ENCODE measurements at regions not wholly inside any gene's neighbourhood (a gene's known extent, or its start where the extent isn't known, plus 50 kb on each side); places are given as distances from the start of the nearest gene placed in this dataset.

DNA sequence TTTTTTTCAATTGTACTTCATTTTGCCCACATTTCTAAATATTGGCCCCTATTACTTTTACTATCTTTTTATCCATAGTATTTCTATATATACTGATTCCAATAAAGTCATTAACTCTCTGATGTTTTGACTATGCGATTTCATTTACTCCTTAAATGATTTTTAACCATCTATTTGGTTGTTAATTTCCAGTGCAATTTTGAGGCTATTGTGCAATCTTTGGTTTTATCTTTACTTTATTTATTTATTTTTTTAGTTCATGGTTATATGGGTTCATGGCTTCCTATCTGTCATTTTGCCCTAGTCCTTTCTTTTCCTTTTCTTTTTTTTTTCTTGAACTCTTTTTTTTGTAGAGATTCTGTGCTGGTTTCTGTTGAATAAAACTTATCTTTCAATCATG is 1408.0 kb upstream of the GBE1 start:
- TF ChIP-seq GATA3 (IDR thresholded peaks at IDR 0.05; ENCODE audit: low read depth, low read length) (no peak), GATA2 (IDR thresholded peaks at IDR 0.05; ENCODE audit: low read depth, low read length) (no peak)

- TF ChIP-seq GATA2 (IDR thresholded peaks at IDR 0.05; ENCODE audit: low read depth, low read length) (no peak), GATA3 (IDR thresholded peaks at IDR 0.05; ENCODE audit: low read depth, low read length) (no peak)
Observed at GRCh38 chr3:83150896-83151295, 1389.5 kb upstream of the GBE1 start.

GRCh38 chr3:83140983-83141382 is 1379.5 kb upstream of the GBE1 start:
- TF ChIP-seq GATA2 (IDR thresholded peaks at IDR 0.05; ENCODE audit: low read depth, low read length): no peak
- no peak for TF ChIP-seq GATA3 (IDR thresholded peaks at IDR 0.05; ENCODE audit: low read depth, low read length)

DNA sequence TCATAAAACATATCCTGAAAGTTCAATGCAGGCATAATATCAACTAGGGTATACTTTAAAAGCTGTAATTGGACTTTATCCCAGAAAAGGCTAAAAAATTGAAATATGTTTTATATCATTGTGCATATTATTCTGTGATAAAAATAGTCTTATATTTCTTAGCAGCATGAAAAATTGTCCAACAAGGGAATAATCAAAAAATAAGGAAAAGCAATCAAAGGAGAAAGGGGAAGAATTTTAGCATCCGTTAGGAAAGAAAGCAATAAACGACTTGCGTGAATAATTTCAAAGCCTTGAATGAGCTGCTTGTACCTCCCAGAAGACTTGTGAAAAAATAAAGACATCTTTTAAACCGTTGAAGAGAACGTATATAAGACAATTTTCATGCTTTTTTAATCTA is 1369.8 kb upstream of the GBE1 start:
- TF ChIP-seq GATA2 (IDR thresholded peaks at IDR 0.05; ENCODE audit: low read depth, low read length) (no peak), GATA3 (IDR thresholded peaks at IDR 0.05; ENCODE audit: low read depth, low read length) (no peak)

GRCh38 chr3:83122774-83123350 is 1361.4 kb upstream of the GBE1 start:
- TF ChIP-seq GATA2 (IDR thresholded peaks at IDR 0.05; ENCODE audit: low read depth, low read length) (no peak), GATA3 (IDR thresholded peaks at IDR 0.05; ENCODE audit: low read depth, low read length) (no peak)

GRCh38 chr3:83093222-83093572 is 1331.8 kb upstream of the GBE1 start:
- no peak for TF ChIP-seq GATA2 (IDR thresholded peaks at IDR 0.05; ENCODE audit: low read depth, low read length)
- no peak for TF ChIP-seq GATA3 (IDR thresholded peaks at IDR 0.05; ENCODE audit: low read depth, low read length)

DNA sequence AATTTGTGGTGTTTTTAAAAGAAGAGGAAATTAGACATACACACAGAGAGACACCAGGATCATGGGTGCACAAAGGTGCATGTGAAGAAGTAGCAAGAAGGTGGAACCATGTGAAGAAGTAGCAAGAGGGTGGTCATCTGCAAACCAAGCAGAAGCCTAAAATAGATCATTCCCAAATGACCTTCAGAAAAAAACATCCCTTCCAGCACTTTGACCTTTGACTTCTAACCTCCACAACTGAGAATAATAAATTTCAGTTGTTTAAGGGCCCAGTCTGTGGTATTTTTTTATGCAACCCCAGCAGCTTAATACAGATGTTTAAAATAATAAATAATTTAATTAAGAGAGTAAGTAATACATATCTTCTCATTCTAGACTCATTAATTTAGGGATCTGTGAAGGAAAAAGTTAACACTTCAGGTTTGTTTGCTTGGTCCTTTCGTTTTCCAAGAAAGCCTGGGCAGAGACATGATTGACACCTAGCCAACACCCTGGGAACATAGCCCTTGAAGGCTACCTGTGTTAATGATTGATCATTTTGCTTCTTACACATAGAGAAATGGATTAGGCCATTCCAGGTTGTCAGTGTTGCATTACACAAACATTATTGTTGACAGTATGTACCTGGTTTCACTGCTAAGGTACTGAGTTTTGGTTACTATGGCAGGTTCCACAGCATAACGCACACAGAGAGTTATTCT is 1331.2 kb upstream of the GBE1 start:
- TF ChIP-seq GATA3 (IDR thresholded peaks at IDR 0.05; ENCODE audit: low read depth, low read length) (no peak), GATA2 (IDR thresholded peaks at IDR 0.05; ENCODE audit: low read depth, low read length) (no peak)

- TF ChIP-seq GATA3 (IDR thresholded peaks at IDR 0.05; ENCODE audit: low read depth, low read length) (no peak), GATA2 (IDR thresholded peaks at IDR 0.05; ENCODE audit: low read depth, low read length) (no peak)
Observed at GRCh38 chr3:83076041-83076440, 1314.6 kb upstream of the GBE1 start.

- TF ChIP-seq GATA2 (IDR thresholded peaks at IDR 0.05; ENCODE audit: low read depth, low read length): no peak
- TF ChIP-seq GATA3 (IDR thresholded peaks at IDR 0.05; ENCODE audit: low read depth, low read length): no peak
Observed at GRCh38 chr3:83074485-83074884, 1313.0 kb upstream of the GBE1 start.

DNA sequence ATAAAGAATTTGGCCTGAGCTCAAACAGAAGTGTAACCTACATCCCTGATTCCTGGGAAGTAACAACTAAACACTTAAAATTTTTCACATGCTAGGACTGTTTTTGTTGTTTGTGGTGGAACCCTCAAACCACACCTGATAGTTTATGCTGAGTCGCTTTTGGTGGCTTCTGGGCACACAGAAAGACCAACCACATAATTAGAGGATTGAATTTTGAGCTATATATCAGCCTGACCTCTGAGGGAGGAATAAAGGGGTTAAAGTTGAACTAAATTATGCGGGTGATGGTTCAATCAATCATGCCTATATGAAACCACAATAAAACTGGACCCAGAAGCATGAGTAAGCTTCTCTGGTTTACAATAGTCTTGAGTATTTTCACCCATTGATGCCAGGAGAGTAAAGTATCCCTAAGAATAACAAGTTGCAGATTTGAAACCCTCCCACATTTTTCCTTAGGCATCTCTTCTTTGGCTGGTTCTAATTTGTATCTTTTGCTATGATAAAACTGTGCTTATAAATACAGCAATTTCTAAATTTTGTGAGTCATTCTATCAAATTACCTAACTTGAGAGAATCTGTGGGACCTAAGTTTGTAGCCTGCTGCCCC is 1304.5 kb upstream of the GBE1 start:
- TF ChIP-seq GATA2 (IDR thresholded peaks at IDR 0.05; ENCODE audit: low read depth, low read length) (no peak), GATA3 (IDR thresholded peaks at IDR 0.05; ENCODE audit: low read depth, low read length) (no peak)

- TF ChIP-seq GATA2 (IDR thresholded peaks at IDR 0.05; ENCODE audit: low read depth, low read length) (no peak), GATA3 (IDR thresholded peaks at IDR 0.05; ENCODE audit: low read depth, low read length) (no peak)
Observed at GRCh38 chr3:83063446-83063845, 1302.0 kb upstream of the GBE1 start.

GRCh38 chr3:83048556-83048955 is 1287.1 kb upstream of the GBE1 start:
- TF ChIP-seq GATA3 (IDR thresholded peaks at IDR 0.05; ENCODE audit: low read depth, low read length): no peak
- no peak for TF ChIP-seq GATA2 (IDR thresholded peaks at IDR 0.05; ENCODE audit: low read depth, low read length)

GRCh38 chr3:83039422-83039821 is 1278.0 kb upstream of the GBE1 start:
- no peak for TF ChIP-seq GATA3 (IDR thresholded peaks at IDR 0.05; ENCODE audit: low read depth, low read length)
- TF ChIP-seq GATA2 (IDR thresholded peaks at IDR 0.05; ENCODE audit: low read depth, low read length): no peak

GRCh38 chr3:83035704-83036010 is 1274.2 kb upstream of the GBE1 start:
- TF ChIP-seq GATA3 (IDR thresholded peaks at IDR 0.05; ENCODE audit: low read depth, low read length) (no peak), GATA2 (IDR thresholded peaks at IDR 0.05; ENCODE audit: low read depth, low read length) (no peak)
